ENCODE measurements at regions not wholly inside any gene's neighbourhood (a gene's known extent, or its start where the extent isn't known, plus 50 kb on each side); places are given as distances from the start of the nearest gene placed in this dataset.

- no peak for DNase-seq (ENCODE audit: low read depth in 2 of 2)
Measured at GRCh38 chr4:133046156-133046555, 102.9 kb upstream of the PCDH10 start.

GRCh38 chr4:133058701-133059100 lies 90.4 kb upstream of the PCDH10 start:
- no peak for DNase-seq (ENCODE audit: low read depth in 2 of 2)

GRCh38 chr4:133059117-133059516 lies 90.0 kb upstream of the PCDH10 start:
- DNase-seq (ENCODE audit: low read depth in 2 of 2) = no peak

- DNase-seq (ENCODE audit: low read depth in 2 of 2) = no peak
Measured at GRCh38 chr4:133062851-133063250, 86.2 kb upstream of the PCDH10 start.

GRCh38 chr4:133068083-133068482 lies 81.0 kb upstream of the PCDH10 start:
- no peak for DNase-seq (ENCODE audit: low read depth in 2 of 2)

GRCh38 chr4:133081246-133081645 lies 67.8 kb upstream of the PCDH10 start:
- DNase-seq (ENCODE audit: low read depth in 2 of 2) = no peak

GRCh38 chr4:133084421-133084820 lies 64.7 kb upstream of the PCDH10 start:
- DNase-seq (ENCODE audit: low read depth in 2 of 2) = no peak

GRCh38 chr4:133095591-133095990 lies 53.5 kb upstream of the PCDH10 start:
- no peak for DNase-seq (ENCODE audit: low read depth in 2 of 2)

- DNase-seq (ENCODE audit: low read depth in 2 of 2) = no peak
Measured at GRCh38 chr4:133096972-133097371, 52.1 kb upstream of the PCDH10 start.
